ENCODE measurements at regions not wholly inside any gene's neighbourhood (a gene's known extent, or its start where the extent isn't known, plus 50 kb on each side); places are given as distances from the start of the nearest gene placed in this dataset.

DNA sequence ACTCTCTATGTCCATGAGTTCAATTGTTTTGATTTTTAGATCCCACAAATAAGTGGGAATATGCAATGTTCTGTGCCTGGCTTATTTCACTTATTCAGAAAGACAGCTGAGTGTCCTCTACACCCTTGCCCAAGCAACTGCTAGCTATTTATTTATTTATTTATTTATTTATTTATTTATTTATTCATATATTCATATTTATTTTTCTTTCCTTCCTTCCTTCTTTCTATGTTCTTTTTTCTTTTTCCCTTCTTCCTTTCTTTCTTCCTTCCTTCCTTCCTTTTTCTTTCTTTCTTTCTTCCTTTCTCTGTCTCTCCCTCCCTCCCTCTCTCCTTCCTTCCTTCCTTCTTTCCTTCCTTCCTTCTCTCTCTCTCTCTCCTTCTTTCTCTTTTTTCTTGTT is 563.4 kb downstream of the BCL11B start:
- no peak for DNase-seq

DNA sequence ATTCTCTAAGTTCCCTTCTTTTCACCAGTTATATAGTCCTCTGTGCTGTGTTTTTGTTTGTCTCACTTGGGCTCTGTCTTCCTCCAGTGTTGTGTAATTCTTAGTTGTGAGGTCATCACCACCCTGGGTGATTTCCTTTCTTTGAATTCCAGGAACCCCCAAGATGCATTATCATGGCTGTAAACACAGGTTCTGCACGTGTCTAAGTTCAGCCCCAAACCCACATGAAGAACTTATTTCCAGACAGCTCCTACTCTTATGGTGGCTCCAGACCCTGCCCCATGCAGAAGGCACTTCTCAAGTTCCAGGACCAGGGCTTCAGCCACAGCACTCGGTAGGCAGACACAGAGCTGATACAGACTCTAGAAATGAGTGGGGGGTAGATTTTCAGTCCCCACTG is 560.5 kb downstream of the BCL11B start:
- no peak for DNase-seq

DNA sequence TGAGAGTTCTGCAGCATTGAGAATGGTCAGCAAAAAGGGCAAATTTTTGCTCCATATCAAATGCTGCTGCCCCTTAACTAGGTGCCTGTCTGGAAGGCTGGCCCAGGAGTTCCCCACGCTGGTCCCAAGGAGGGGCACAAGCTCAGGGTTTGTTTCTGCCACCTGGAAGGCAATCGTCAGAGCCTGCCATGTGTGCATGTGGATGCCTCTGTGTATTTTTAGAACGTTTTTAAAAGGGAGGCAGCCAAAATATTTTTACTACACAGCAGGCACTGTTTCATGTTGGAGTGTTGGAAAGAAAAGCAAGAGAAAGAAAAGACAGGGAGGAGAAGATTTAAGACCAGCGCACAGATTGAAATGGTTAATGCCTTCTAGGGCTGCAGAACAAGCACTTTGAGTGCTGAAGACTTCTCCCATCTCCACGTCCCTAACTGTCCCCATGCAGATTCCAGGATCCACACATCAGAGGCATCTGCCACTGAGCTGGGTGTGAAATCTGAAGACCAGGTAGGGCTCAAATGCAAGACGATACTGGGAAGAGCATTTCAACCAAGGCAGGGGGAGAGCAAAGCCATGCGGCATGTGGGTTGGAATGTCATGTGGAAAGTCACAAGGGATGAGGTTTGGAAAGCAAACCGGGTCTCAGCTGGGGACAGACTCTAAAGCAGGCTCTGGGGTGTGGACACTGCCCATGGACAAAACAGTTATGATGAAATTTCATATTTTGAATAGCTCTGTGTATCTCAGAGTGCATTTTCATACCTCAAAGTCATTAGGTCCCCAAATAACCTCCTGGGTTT is 557.2 kb downstream of the BCL11B start:
- no peak for DNase-seq

DNA sequence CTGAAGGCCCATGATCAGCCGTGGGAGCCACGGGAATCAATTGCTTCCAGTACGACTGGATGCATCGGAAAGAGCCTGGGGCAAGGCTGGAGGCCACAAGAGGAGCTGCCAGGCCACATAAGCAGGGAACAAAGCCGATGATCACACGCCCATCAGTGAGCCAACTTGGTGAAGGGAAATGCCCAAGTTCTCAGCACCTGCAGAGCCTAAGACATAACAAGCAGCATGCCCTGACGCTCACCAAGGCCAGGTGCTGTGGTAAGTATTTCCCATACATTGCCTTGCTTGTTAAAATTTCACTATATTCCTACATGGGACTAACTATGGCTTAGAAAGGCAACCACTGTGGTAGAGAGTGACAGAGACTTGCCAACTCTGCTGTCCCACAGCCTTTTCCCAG is 555.9 kb downstream of the BCL11B start:
- DNase-seq: no peak

DNA sequence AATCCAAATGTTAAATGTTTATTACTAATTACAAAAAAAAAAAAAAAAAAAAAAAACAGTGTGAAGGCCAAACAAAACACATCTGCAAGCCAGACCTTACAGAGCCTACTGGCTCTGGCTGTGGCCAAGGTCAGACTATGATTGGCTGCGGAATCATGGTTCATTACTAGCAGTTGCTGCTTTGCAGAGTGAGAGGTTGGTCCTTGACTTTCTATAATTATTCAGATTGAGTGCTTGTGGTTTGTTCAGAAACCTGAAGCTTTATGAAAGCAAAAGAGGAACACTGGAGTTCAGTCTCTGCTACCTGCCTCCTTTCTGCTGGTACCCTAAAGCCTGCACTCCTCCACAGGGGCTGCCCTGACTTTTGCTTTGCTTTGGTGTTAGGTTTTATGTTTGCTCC is 550.9 kb downstream of the BCL11B start:
- DNase-seq: peak; percentile 77

DNA sequence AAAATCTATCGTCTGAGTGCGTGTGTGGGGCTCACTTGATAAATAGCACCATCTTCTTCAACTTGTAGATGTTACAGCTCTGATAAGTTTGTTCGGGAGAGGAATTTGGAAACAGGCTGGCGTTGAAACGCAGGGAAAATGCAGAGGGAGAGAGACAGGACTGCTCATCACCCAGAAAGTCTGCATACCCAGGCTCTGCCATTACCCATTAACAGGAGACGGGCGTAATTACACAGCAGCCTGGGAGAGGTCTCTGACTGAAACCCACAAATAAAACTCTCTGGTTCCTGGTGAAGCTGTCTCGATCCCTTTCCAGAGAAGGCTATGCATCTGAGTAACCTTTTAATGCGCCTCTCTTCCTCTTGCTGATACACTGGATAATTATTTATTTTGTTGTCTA is 547.3 kb downstream of the BCL11B start:
- no peak for DNase-seq

DNA sequence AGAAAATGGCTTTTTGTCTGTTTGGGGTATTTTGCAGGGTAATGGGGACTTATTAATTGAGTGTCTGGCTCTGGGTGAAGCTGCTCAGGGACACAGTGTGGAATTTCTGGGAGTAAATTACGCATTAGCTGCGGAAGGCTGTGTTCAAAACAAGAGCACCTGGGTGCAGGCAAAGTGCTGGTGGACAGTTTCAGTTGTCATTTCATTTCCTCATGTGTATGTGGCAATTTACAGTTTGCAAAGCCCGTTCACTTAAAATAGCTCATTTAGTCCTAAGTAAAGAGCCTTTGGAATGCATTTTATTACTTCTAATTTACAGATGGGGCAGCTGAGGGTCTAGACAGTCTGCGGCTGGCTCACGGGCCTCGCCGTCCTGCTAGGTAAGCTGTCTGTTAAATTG is 546.8 kb downstream of the BCL11B start:
- DNase-seq: no peak

DNA sequence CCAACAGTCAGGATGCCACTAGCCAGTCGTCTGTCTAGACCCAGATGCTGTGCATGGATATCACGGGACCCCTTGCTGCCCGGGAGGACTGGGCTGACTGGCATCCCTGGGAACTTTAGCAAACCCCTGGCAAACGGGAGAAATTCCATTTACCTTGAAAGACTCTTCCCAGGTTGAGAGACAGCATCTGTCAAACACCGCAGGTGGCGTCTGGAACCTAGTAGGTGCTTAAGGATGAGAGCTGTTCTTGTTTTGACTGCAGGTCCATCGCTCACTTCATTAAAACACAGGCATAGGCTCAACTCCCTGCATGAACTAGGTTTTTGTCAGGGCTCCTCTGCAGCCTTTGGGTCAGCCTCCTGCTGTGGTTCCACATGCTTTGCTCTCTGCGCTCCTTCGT is 546.3 kb downstream of the BCL11B start:
- DNase-seq: no peak

DNA sequence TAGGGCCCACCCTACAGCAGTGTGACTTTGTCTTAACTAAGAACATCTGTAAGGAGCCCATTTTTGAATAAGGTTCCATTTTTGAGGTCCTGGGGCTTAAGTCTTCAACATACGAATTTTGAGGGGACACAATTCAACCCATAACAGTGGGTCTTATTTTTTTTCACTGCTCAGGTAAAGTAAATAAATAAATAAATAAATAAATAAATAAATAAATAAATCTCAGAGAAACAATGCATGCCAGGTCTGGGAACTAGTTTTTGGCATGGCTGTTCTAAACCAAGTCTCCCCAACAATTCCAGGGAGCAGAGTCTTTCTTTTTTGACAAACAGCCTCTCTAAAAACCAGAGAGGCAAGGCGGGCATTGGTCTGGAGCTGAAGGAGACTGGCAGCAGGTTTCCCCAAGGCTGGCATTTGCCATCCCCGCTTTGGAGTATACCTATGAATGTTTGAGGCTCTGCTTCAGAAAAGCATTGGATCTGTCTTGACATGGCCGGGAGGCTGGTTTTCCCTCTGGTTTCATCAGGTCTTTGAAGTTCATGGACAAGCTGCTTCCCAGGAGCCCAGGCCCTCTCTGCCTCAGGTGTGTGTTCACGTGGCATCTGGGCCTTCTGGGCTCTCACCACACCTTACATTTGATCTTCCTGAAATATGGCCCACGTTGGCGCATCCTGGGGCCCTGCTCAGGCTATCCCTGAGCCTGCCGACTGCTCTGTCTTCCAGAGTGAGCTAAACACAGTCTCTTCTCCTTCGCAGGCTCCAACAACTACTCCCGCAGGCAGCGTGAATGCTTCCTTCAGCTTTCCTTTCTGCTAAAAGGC is 545.2 kb downstream of the BCL11B start:
- DNase-seq: no peak

DNA sequence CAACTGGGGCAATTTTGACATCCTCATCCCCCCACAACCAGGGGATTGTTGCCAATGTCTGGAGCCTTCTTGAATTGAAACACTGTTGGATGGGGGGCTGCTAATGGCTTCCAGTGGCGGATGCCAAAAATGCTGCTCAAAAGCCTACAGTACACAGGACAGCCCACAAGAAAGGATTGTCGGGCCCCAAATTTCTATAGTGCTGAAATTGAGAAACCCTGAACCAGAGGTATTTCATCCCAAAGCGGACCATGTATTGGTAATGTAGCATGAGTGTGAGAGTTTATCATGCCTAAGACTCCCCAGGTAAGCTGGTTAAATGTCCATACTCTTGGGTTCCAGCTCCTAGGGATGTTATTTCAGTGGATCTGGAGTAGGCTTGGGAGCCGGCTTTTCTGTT is 544.0 kb downstream of the BCL11B start:
- DNase-seq: no peak

DNA sequence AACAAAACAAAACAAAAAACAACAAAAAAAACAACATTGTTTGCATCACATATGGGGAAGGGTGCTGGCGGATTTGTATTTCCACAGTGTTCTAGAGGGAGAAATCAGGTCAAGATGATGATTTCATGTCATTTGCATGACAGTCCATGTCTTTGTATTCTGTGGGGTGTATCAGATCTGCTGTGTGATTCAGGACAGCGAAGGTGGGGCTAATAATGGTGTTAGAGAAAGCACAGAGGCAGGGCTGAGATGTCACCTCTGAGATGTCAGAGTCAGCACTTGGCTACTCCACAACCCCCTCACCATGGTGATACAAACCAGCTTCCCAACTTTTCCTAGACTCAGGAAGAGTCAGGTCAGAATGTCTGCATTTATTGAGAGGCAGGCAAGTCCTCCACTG is 543.2 kb downstream of the BCL11B start:
- DNase-seq: no peak

DNA sequence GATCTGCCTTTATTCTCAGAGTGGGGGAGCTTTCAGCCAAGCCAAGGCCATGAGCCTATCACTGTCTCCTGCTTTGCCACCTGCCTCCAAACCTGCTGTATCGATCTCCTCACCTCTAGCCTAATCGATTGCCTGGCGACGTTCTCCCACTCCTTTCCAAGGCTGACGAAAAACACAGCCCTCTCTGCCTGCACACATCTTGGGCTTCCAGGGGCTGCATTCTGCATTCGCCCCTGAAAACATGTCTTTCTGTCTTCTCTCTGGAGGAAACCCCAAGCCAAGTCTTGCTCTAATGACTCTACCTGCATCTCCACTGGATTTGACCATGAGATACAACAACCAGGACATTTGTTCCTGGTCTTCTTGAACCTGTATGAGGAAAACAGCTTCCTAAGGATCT is 540.7 kb downstream of the BCL11B start:
- no peak for DNase-seq

DNA sequence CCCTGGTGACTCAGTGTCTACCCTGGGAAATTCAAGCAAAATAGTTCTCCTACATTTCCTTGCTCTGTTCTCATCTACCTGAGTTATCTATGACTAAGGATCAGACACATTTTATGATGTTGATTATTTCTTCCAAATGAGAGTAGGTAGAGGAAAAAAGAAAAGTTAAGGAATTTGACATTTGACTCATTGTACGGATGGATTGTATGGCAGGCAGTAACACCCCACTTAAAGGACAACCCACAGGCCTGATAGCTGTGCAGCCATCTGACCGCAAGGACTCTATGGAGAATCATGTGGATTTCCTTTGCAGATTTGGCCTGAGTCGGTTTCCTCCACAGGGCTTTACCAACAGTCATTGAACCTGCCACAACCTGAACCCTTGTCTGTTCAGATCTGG is 540.3 kb downstream of the BCL11B start:
- DNase-seq: no peak

DNA sequence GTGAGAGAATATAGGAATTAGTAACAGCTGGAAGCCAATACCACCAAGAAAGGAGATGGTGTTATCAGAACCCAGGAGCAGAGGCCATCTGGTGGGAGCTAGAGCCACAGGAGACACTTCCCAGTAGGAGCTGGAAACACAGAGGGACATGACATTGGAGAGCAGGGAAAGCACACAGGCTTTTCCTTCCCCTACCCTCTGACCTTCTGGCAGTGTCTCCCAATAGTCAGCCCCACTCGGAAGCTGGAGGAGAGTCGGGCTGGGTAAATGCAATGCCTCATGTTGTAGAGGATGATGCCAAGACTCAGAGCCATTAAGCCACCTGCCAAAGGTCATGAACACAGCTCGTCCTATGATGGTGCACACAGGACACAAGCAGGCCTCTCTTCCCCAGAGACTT is 538.5 kb downstream of the BCL11B start:
- no peak for DNase-seq

DNA sequence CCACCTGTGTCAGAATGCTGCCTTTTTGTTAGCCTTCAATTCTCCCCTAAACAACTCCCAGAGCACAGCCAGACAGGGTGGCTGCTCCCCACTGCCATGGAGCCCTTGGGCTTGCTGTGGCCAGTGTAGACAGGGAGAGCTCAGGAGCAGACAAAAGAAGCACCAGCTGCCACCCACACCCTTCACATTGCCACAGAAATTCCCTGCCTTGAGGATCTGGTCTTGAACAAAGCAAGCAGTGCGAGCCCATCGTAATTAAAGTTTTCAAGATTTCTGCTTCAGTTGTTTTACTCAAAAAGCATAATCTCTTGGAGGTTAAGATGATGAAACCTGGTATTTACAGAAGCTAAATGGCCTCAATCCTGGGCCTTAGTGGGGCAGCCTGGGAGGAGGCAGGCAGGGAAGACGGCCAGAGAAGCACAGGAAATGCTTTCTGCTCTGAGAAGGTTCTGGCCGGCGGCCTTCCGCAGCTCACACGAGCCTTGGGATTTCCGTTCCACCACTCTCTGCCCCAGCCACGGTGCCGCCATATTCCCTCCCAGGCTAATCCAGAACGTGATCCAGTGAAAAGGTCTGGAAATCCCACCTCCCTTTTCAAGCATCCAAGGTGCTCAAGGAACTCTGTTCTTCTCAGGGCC is 535.2 kb downstream of the BCL11B start:
- no peak for DNase-seq

DNA sequence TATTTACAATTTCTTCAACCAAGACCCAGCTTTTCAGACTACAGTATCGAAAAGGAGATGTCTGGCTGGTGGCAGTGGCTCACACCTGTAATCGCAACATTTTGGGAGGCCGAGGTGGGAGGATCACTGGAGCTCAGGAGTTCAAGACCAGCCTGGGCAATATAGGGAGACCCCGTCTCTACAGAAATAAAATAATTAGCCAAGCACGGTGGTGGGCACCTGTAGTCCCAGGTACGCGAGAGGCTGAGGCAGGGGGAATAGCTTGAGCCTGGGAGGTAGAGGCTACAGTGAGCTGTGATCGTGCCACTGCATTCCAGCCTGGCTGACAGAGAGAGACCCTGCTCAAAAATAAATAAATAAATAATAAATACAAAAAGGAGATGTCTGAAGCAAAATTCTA is 530.5 kb downstream of the BCL11B start:
- DNase-seq: no peak

DNA sequence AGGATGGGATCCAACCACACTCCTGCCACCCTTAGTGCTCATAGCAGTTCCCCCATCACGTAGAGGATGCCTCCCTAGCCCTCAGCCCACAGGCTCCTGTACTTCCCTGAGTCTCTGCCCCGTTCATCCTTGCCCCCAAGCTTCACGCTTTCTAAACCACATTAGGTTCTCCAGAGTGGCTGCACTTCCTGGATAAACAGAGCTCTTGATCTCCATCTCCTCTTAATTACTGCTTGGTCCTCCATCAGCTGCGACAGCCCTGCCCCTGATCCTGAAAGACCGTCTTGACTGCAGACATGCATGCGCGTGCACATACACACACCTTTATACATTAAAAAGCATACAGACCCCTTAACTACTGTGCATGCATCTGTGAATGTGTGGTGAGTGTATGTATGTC is 530.0 kb downstream of the BCL11B start:
- no peak for DNase-seq

DNA sequence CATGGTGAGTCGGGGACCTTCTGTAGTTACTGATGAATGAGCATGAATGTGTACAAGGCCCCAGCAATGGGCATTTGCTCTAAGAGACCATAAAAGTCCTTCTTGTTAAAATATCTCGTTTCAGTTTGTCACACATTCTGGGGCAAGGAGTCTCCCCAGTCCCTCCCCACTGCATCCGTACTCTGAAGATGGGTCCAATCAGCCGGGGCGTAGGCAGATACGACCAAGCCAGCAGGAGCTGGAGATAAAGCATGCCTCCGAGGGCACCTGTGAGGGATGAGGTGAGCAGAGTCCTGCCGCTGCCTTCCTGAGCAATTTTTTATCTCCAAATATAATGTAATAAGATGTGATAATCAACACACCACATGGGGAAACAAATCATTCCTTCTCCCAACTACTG is 528.5 kb downstream of the BCL11B start:
- DNase-seq: no peak

DNA sequence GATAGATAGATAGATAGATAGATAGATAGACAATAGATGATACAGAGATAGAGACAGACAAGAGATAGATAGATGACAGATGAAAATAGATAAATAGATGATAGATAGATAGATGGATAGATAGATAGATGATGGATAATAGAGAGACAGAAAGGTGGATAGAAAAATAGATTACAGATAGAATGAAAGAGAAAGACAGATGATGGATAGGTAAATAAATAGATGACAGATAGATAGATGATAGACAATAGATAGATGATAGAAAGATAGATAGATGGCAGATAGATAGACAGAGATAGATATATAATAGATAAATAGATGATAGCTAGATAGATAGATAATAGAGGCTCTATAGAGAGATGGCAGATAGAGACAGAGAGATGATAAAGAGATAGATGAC is 523.0 kb downstream of the BCL11B start:
- DNase-seq: no peak

DNA sequence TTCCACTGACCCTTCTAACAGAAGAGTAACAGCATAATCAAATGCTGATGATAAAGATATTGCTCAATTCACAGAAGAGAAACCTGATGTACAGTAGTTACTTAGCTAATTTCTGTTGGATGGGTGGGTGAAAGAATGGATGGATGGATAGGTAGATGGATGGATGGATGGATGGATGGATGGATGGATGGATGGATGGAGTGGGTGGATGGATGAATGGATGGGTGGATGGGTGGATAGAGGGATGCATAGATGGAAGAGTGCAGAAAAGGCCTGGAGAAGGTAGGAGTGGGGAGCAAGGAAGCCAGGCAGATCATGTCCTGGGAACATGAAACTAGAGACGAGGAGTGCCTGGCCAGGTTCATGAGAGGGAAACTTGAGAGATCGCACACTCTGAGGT is 520.9 kb downstream of the BCL11B start:
- no peak for DNase-seq

DNA sequence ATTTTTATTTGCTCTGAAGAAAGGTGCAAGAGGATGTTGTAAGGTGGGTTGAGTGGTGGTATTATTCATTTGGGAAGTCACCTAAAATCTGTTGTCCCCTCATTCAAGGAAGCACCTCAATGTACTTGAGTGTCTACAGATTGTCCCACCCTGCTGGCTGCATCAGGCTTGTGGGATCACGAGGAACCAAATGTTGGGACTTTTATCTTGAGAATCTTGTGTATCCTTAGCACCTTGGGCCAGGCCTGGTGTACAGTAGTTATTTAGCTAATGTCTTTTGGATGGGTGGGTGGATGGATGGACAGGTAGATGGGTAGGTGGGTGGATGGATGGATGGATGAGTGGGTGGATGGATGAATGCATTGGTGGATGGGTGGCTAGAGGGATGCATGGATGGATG is 519.3 kb downstream of the BCL11B start:
- no peak for DNase-seq

DNA sequence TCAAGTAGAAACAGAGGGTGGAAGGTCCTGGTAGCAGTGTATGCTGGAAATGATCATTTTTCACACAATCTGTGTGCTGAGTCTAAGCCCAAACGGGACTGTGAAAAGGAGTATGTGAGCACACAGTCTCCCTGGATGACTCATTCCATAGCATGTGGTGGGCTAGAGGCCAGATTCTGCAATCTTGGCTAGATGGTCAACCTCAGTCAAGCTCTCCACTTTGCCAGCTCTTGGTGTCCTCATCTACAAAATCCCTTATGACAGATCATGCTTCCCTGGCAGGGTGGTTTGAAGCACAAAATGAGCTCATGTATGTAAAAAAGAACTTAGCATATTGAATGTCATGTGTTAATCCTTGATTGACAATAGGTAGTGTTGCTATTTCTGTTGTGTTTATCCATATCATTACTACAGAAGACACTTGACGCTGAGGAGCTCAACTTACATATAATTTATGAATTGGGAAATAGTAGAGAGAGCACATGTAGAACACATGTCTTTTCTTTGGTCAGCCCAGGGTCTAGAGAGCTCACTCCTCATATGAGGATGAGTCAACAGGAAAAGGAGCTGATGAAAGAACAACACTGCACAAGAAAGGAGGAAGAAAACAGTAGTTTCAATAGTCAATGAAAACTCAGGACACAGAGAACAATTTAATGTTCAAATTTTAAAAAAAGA is 517.5 kb downstream of the BCL11B start:
- DNase-seq: no peak

DNA sequence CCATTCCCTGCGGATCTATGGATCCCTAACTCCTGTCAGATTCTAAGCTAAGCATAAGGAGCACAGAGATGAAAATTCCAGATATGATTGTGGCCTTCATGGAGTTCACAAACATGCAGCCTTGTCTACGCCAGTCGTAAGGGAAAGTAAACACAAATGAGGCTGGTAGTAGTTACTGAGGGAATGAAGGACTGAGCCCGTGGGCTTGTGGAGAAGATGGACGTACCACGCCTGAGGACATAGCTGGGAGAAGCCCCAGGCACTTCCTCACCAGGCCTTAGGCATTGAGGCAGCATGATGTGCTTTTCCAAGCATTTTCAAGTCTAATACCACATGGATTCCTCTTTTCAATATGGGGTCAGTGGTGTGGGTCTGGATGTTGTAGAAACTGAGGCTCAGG is 515.2 kb downstream of the BCL11B start:
- DNase-seq: no peak

DNA sequence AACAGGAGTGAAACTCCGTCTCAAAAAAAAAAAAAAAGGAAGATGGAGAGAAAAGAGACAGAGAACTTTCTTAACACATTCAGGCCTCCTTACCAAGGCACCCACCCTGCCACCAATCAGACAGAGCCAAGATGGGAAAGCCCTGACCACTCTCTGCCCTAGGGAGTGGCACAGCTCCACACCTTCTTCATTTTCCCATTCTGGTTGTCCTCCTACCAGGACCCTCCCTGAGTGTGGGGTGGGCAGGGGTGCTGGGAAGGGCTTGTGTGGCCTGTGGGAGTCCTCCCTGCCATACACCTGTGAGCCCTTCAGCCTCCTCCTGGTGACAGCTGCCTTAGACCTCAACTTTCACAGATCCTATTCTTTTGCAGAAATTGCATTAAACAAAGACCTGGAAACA is 513.6 kb downstream of the BCL11B start:
- DNase-seq: no peak

Measured in NCI-H2107 (cell line).